ENCODE measurements at regions not wholly inside any gene's neighbourhood (a gene's known extent, or its start where the extent isn't known, plus 50 kb on each side); places are given as distances from the start of the nearest gene placed in this dataset.

DNA sequence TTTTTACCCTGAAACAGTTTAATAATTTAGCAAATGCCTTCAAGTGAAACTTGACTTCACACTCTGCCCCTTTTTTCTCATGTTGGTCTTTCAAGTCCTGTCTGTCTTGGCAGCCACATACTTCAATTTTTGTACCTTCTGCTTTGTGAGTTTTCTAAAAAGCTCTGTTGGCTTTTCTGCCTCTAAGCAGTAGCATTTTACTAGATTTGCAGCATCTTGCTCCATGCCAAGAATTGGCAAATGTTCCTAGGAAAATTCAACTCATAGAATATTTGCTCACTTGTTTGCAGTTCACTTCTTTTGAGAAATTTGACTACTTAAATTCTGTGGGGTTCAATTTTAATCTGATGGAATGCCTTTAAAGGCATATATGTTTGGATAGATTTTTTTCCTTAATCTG lies 59.2 kb downstream of the FAM47A start:
- H3K36me3 ChIP-seq (ENCODE audit: control insufficient read depth, insufficient read depth, low read length), result no peaks in the 10 kb centered on the region
- no peaks in the 10 kb centered on the region for H3K27me3 ChIP-seq (ENCODE audit: control insufficient read depth, insufficient read depth, low read length)
- no peak for DNase-seq (ENCODE audit: low read depth)
- FAIRE-seq, result no peak
- no peak overlapping the region for H3K4me3 ChIP-seq (ENCODE audit: low read depth, low read length)
- TF ChIP-seq, protein P1, sequence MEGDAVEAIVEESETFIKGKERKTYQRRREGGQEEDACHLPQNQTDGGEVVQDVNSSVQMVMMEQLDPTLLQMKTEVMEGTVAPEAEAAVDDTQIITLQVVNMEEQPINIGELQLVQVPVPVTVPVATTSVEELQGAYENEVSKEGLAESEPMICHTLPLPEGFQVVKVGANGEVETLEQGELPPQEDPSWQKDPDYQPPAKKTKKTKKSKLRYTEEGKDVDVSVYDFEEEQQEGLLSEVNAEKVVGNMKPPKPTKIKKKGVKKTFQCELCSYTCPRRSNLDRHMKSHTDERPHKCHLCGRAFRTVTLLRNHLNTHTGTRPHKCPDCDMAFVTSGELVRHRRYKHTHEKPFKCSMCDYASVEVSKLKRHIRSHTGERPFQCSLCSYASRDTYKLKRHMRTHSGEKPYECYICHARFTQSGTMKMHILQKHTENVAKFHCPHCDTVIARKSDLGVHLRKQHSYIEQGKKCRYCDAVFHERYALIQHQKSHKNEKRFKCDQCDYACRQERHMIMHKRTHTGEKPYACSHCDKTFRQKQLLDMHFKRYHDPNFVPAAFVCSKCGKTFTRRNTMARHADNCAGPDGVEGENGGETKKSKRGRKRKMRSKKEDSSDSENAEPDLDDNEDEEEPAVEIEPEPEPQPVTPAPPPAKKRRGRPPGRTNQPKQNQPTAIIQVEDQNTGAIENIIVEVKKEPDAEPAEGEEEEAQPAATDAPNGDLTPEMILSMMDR (IDR thresholded peaks at IDR 0.05; ENCODE audit: insufficient read depth, low read length, severe bottlenecking), result no peak

DNA sequence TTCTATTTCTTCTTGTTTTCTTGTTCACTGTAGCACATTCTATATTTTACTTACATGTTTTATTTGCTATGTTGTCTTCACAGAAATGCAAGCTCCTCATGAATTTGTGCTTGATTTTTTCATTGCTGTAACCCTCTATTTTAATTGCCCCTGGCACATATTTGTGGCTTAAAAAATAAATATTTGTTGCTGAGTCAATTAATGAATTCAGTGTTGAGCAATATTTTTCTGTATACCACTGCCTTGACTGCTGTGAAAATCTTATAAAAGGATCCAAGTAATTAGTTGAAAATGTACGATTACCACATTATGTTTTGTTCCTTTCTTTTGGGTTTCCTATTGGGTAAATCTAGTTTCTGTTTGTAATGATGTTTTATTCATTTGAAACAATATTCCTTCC lies 68.5 kb downstream of the FAM47A start:
- FAIRE-seq, result no peak
- DNase-seq (ENCODE audit: low read depth), result peak; percentile 52
- TF ChIP-seq, protein P1 (IDR thresholded peaks at IDR 0.05; ENCODE audit: insufficient read depth, low read length, severe bottlenecking), result no peak
- Histone ChIP-seq H3K27me3 (ENCODE audit: control insufficient read depth, insufficient read depth, low read length) (no peaks in the 10 kb centered on the region), H3K4me3 (ENCODE audit: low read depth, low read length) (no peak overlapping the region), H3K36me3 (ENCODE audit: control insufficient read depth, insufficient read depth, low read length) (no peaks in the 10 kb centered on the region)

DNA sequence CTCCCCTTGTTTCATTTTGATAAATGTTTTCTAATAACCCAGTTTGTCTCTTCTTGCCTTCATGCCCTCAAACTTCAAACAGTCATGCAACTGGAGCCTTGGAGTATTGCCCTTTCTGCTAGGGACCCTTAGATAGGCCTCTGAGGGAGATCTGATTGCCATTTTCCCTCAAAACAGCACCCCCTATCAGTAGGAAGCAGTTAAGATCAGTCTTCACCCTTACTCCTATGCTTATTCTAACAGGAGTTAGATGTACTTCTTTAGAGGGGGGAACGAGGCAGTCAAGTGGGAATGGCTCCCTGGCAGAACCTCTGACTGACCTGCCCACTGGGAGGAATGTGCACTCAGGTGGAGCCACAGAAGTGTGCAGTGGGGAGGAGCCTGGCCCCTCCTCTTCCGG lies 74.1 kb downstream of the FAM47A start:
- Histone ChIP-seq H3K4me3 (ENCODE audit: low read depth, low read length) (no peak overlapping the region), H3K27me3 (ENCODE audit: control insufficient read depth, insufficient read depth, low read length) (no peaks in the 10 kb centered on the region), H3K36me3 (ENCODE audit: control insufficient read depth, insufficient read depth, low read length) (no peaks in the 10 kb centered on the region)
- FAIRE-seq (no peak), DNase-seq (ENCODE audit: low read depth) (no peak)
- TF ChIP-seq, protein P1 (IDR thresholded peaks at IDR 0.05; ENCODE audit: insufficient read depth, low read length, severe bottlenecking), result no peak

DNA sequence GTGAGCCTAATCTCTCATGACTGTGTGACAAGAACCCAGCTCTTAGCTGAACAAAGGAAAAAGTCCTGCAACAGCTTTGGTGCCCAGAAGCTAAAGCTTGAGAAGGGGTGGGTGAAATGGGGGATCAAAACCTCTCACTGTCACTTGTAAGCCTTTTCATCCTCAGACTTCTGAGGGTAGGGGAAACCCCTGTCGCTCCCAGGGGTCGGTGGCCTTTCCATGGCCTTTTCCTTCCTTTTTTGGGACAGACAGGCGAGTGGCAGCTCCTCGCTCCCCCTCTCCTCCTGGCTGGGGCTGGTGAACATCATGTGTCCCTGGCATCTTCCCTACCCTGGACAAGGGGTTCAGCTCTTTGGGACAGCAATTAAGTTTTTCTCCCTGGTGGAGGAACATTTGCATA lies 78.2 kb downstream of the FAM47A start:
- FAIRE-seq (no peak), DNase-seq (ENCODE audit: low read depth) (no peak)
- Histone ChIP-seq H3K36me3 (ENCODE audit: control insufficient read depth, insufficient read depth, low read length) (no peaks in the 10 kb centered on the region), H3K4me3 (ENCODE audit: low read depth, low read length) (no peak overlapping the region), H3K27me3 (ENCODE audit: control insufficient read depth, insufficient read depth, low read length) (no peaks in the 10 kb centered on the region)
- TF ChIP-seq, protein P1 (IDR thresholded peaks at IDR 0.05; ENCODE audit: insufficient read depth, low read length, severe bottlenecking), result no peak
